Uterus (tissue), 3 donors: ENCODE measurements at regions not wholly inside any gene's neighbourhood (a gene's known extent, or its start where the extent isn't known, plus 50 kb on each side); places are given as distances from the start of the nearest gene placed in this dataset.

Experiments
- DNase-seq, 2 donors: peaks; one replicate each; pipeline ENCODE4 v3.0.0-alpha.2; 2019 to 2020
- H3K27ac ChIP-seq, 2 donors: fragments of 200-600 bp; sonication (generic); 1 replicate in 1 of 2; 2 replicates in 1 of 2; pipeline ENCODE4 v1.5.1; 2016 to 2018
- H3K27me3 ChIP-seq, 2 donors: fragments of 200-600 bp; sonication (generic); one replicate each; pipeline ENCODE4 v1.5.1; 2018 to 2019; ENCODE audit warnings: control low read depth in 1 of 2
- H3K36me3 ChIP-seq, 2 donors: fragments of 200-600 bp; sonication (generic); one replicate each; pipeline ENCODE4 v1.5.1; 2019; ENCODE audit warnings: control low read depth in 1 of 2
- H3K4me1 ChIP-seq, 2 donors: fragments of 200-600 bp; sonication (generic); one replicate each; pipeline ENCODE4 v1.5.1; 2018 to 2019; ENCODE audit warnings: control low read depth in 1 of 2
- H3K4me3 ChIP-seq, 2 donors: fragments of 200-600 bp; sonication (generic); 1 replicate in 1 of 2; 2 replicates in 1 of 2; pipeline ENCODE4 v1.5.1; 2018 to 2019; ENCODE audit warnings: mild to moderate bottlenecking in 1 of 2
- H3K9me3 ChIP-seq, 2 donors: fragments of 200-600 bp; sonication (generic); one replicate each; pipeline ENCODE4 v1.5.1; 2019; ENCODE audit warnings: control low read depth in 1 of 2
- CTCF ChIP-seq, 4 experiments: fragments of 200-600 bp in 2 of 4; fragments of 450-650 bp in 2 of 4; sonication (generic) in 2 of 4; IDR thresholded peaks; one replicate each; pipeline ENCODE4 v1.5.1; 2016 to 2019; ENCODE audit warnings: antibody characterized with exemption in 4 of 4, mild to moderate bottlenecking in 2 of 4, moderate library complexity in 1 of 4
- POLR2A ChIP-seq, 2 donors: fragments of 450-650 bp; IDR thresholded peaks; one replicate each; pipeline ENCODE4 v1.6.1; 2016; ENCODE audit warnings: antibody characterized with exemption in 2 of 2, mild to moderate bottlenecking in 1 of 2, moderate library complexity in 1 of 2
- intact Hi-C: fragments of 100-400 bp; cut with DNase I; formaldehyde crosslinking; loops from one replicate; pipeline ENCODE4 v1.15.1; 2023; ENCODE audit warnings: low total_unique reads
- donor health status: DM: yes; HTN: yes; CAD: no.

GRCh38 chr16:87061243-87061920 is 255.8 kb downstream of the C16orf95 start:
- Histone ChIP-seq H3K4me1 (no peaks in the 10 kb centered on the region), H3K9me3 (no peaks in the 10 kb centered on the region), H3K36me3 (no peaks in the 10 kb centered on the region), H3K4me3 (no peak overlapping the region), H3K27me3 (peaks cover 0 to 17% of the 10 kb centered on the region in 2 donors), H3K27ac (no peak overlapping the region)
- intact Hi-C loops = loop anchor here (5.0 kb wide), 1 partner anchor 494 kb away; the partner anchor contains the start of gene FOXC2
- TF ChIP-seq POLR2A (IDR thresholded peaks at IDR 0.05) (no peak), CTCF (IDR thresholded peaks at IDR 0.05) (no peak)
- no peak for DNase-seq

- H3K4me3 ChIP-seq = no peak overlapping the region
- H3K9me3 ChIP-seq = no peaks in the 10 kb centered on the region
- no peaks in the 10 kb centered on the region for H3K4me1 ChIP-seq
- peaks cover 0 to 17% of the 10 kb centered on the region in 2 donors for H3K27me3 ChIP-seq
- H3K36me3 ChIP-seq = no peaks in the 10 kb centered on the region
- intact Hi-C loops = loop anchor here (5.0 kb wide), 1 partner anchor 496 kb away; the partner anchor contains the start of gene FOXC2
- DNase-seq = no peak
- no peak overlapping the region for H3K27ac ChIP-seq
- TF ChIP-seq CTCF (IDR thresholded peaks at IDR 0.05) (peak; percentile 29 to 52 (median 39)), POLR2A (IDR thresholded peaks at IDR 0.05) (no peak)
Measured at GRCh38 chr16:87062569-87063442, 254.4 kb downstream of the C16orf95 start.

GRCh38 chr16:87063543-87063942 is 253.6 kb downstream of the C16orf95 start:
- intact Hi-C loops = loop anchor here (5.0 kb wide), 1 partner anchor 496 kb away; the partner anchor contains the start of gene FOXC2
- no peak overlapping the region for H3K27ac ChIP-seq
- H3K4me3 ChIP-seq = no peak overlapping the region
- no peaks in the 10 kb centered on the region for H3K36me3 ChIP-seq
- DNase-seq = no peak
- H3K27me3 ChIP-seq = peaks cover 0 to 17% of the 10 kb centered on the region in 2 donors
- TF ChIP-seq POLR2A (IDR thresholded peaks at IDR 0.05) (no peak), CTCF (IDR thresholded peaks at IDR 0.05) (no peak)
- no peaks in the 10 kb centered on the region for H3K4me1 ChIP-seq
- H3K9me3 ChIP-seq = no peaks in the 10 kb centered on the region

- Histone ChIP-seq H3K36me3 (no peaks in the 10 kb centered on the region), H3K27ac (no peak overlapping the region), H3K4me3 (no peak overlapping the region), H3K4me1 (no peaks in the 10 kb centered on the region), H3K9me3 (no peaks in the 10 kb centered on the region), H3K27me3 (peaks cover 0 to 17% of the 10 kb centered on the region in 2 donors)
- DNase-seq = no peak
- no peak for TF ChIP-seq POLR2A (IDR thresholded peaks at IDR 0.05)
- intact Hi-C loops = loop anchor here (5.0 kb wide), 1 partner anchor 498 kb away; the partner anchor contains the start of gene FOXC2
Measured at GRCh38 chr16:87064731-87065445, 252.3 kb downstream of the C16orf95 start.

- peaks cover 0 to 17% of the 10 kb centered on the region in 2 donors for H3K27me3 ChIP-seq
- no peak overlapping the region for H3K4me3 ChIP-seq
- intact Hi-C loops = no loop called here
- H3K9me3 ChIP-seq = no peaks in the 10 kb centered on the region
- no peak for DNase-seq
- H3K36me3 ChIP-seq = no peaks in the 10 kb centered on the region
- H3K27ac ChIP-seq = no peak overlapping the region
- TF ChIP-seq POLR2A (IDR thresholded peaks at IDR 0.05) (no peak), CTCF (IDR thresholded peaks at IDR 0.05) (no peak)
- H3K4me1 ChIP-seq = no peaks in the 10 kb centered on the region
Measured at GRCh38 chr16:87065446-87066132, 251.6 kb downstream of the C16orf95 start.
